Stimulated activated naive B cell treated with anti-CD40 and anti-IgM and Interleukin-4, amounts not matched to agents 10 μg/mL and 1 μg/mL and 100 μg/mL, for 72 hours (primary cell): ENCODE measurements at regions not wholly inside any gene's neighbourhood (a gene's known extent, or its start where the extent isn't known, plus 50 kb on each side); places are given as distances from the start of the nearest gene placed in this dataset.
A peak's percentile ranks its signal among the peaks of the same experiment; 100 is the strongest.

Experiments used
- ATAC-seq, 2 donors: fragments of 150-1000 bp; cut with Tn5 transposase; replicated peaks; 2 replicates each; pipeline ENCODE4 v1.10.0; 2021; ENCODE audit warnings: moderate library complexity in 1 of 2
- DNase-seq: peaks from one replicate; pipeline ENCODE4 v3.0.0; 2021
- H3K27ac Mint-ChIP-seq: one replicate; pipeline ENCODE4 v1.8.0; 2022; ENCODE audit warnings: mild to moderate bottlenecking, mixed read lengths
- H3K27me3 Mint-ChIP-seq, 2 donors: one replicate each; pipeline ENCODE4 v1.8.0; 2022; ENCODE audit warnings: mixed read lengths in 2 of 2
- H3K36me3 Mint-ChIP-seq, 2 donors: one replicate each; pipeline ENCODE4 v1.8.0; 2022; ENCODE audit warnings: mixed read lengths in 2 of 2, mild to moderate bottlenecking in 1 of 2
- H3K4me1 Mint-ChIP-seq, 2 donors: one replicate each; pipeline ENCODE4 v1.8.0; 2022; ENCODE audit warnings: mixed read lengths in 2 of 2, mild to moderate bottlenecking in 1 of 2
- H3K4me3 Mint-ChIP-seq, 2 donors: one replicate each; pipeline ENCODE4 v1.8.0; 2022; ENCODE audit warnings: mild to moderate bottlenecking in 2 of 2, mixed read lengths in 2 of 2, moderate library complexity in 1 of 2
- H3K9me3 Mint-ChIP-seq, 2 donors: one replicate each; pipeline ENCODE4 v1.8.0; 2022; ENCODE audit warnings: mixed read lengths in 2 of 2, mild to moderate bottlenecking in 1 of 2

- DNase-seq: no peak
- ATAC-seq: no peak
- Mint-ChIP-seq H3K27me3 (peaks cover 0 to 7% of the 10 kb centered on the region in 2 donors), H3K9me3 (no peaks in the 10 kb centered on the region), H3K27ac (no peak overlapping the region), H3K4me3 (no peak overlapping the region), H3K4me1 (no peaks in the 10 kb centered on the region), H3K36me3 (no peaks in the 10 kb centered on the region)
Measured at GRCh38 chr18:1571206-1571605, 666.5 kb downstream of the ADCYAP1 start.

- H3K27me3 Mint-ChIP-seq: peaks cover 0 to 7% of the 10 kb centered on the region in 2 donors
- H3K4me1 Mint-ChIP-seq: peaks cover 5 to 7% of the 10 kb centered on the region in 2 donors
- H3K4me3 Mint-ChIP-seq: no peak overlapping the region
- DNase-seq (no peak), ATAC-seq (no peak)
- H3K9me3 Mint-ChIP-seq: peaks cover 0 to 2% of the 10 kb centered on the region in 2 donors
- no peak overlapping the region for H3K27ac Mint-ChIP-seq
- H3K36me3 Mint-ChIP-seq: no peaks in the 10 kb centered on the region
Measured at GRCh38 chr18:1573732-1574131, 669.1 kb downstream of the ADCYAP1 start.

GRCh38 chr18:1575084-1575483 is 670.4 kb downstream of the ADCYAP1 start:
- Mint-ChIP-seq H3K4me3 (no peak overlapping the region), H3K4me1 (peaks cover 9 to 17% of the 10 kb centered on the region in 2 donors), H3K27ac (no peak overlapping the region), H3K36me3 (no peaks in the 10 kb centered on the region), H3K27me3 (peaks cover 0 to 7% of the 10 kb centered on the region in 2 donors), H3K9me3 (peaks cover 0 to 2% of the 10 kb centered on the region in 2 donors)
- DNase-seq (no peak), ATAC-seq (no peak)

GRCh38 chr18:1578505-1578904 is 673.8 kb downstream of the ADCYAP1 start:
- Mint-ChIP-seq H3K36me3 (no peaks in the 10 kb centered on the region), H3K27ac (no peak overlapping the region), H3K4me1 (peaks cover 9 to 17% of the 10 kb centered on the region in 2 donors), H3K9me3 (peaks cover 0 to 2% of the 10 kb centered on the region in 2 donors), H3K27me3 (peaks cover 0 to 7% of the 10 kb centered on the region in 2 donors), H3K4me3 (no peak overlapping the region)
- peak; percentile 39 to 62 for ATAC-seq
- DNase-seq: no peak

GRCh38 chr18:1581581-1581980 is 676.9 kb downstream of the ADCYAP1 start:
- Mint-ChIP-seq H3K4me3 (no peak overlapping the region), H3K27me3 (peaks cover 0 to 16% of the 10 kb centered on the region in 2 donors), H3K36me3 (no peaks in the 10 kb centered on the region), H3K27ac (no peak overlapping the region), H3K9me3 (peaks cover 0 to 2% of the 10 kb centered on the region in 2 donors), H3K4me1 (peaks cover 11 to 17% of the 10 kb centered on the region in 2 donors)
- DNase-seq (no peak), ATAC-seq (no peak)

- H3K27me3 Mint-ChIP-seq: peaks cover 0 to 16% of the 10 kb centered on the region in 2 donors
- no peak for DNase-seq
- H3K36me3 Mint-ChIP-seq: no peaks in the 10 kb centered on the region
- peak; percentile 67 to 70 for ATAC-seq
- H3K9me3 Mint-ChIP-seq: no peaks in the 10 kb centered on the region
- H3K27ac Mint-ChIP-seq: no peak overlapping the region
- no peak overlapping the region for H3K4me3 Mint-ChIP-seq
- peaks cover 0 to 2% of the 10 kb centered on the region in 2 donors for H3K4me1 Mint-ChIP-seq
Measured at GRCh38 chr18:1585881-1586488, 681.3 kb downstream of the ADCYAP1 start.

- DNase-seq: no peak
- Mint-ChIP-seq H3K27me3 (no peaks in the 10 kb centered on the region), H3K27ac (no peak overlapping the region), H3K4me3 (no peak overlapping the region), H3K9me3 (no peaks in the 10 kb centered on the region), H3K36me3 (no peaks in the 10 kb centered on the region), H3K4me1 (no peaks in the 10 kb centered on the region)
- ATAC-seq: no peak
Measured at GRCh38 chr18:1593091-1593490, 688.4 kb downstream of the ADCYAP1 start.

GRCh38 chr18:1595195-1595594 is 690.5 kb downstream of the ADCYAP1 start:
- Mint-ChIP-seq H3K36me3 (no peaks in the 10 kb centered on the region), H3K9me3 (no peaks in the 10 kb centered on the region), H3K27ac (no peak overlapping the region), H3K27me3 (no peaks in the 10 kb centered on the region), H3K4me1 (no peaks in the 10 kb centered on the region), H3K4me3 (no peak overlapping the region)
- ATAC-seq (no peak), DNase-seq (no peak)

- H3K36me3 Mint-ChIP-seq: no peaks in the 10 kb centered on the region
- peaks cover 0 to 4% of the 10 kb centered on the region in 2 donors for H3K27me3 Mint-ChIP-seq
- H3K4me1 Mint-ChIP-seq: no peaks in the 10 kb centered on the region
- H3K9me3 Mint-ChIP-seq: no peaks in the 10 kb centered on the region
- no peak overlapping the region for H3K27ac Mint-ChIP-seq
- H3K4me3 Mint-ChIP-seq: no peak overlapping the region
- ATAC-seq (no peak), DNase-seq (no peak)
Measured at GRCh38 chr18:1599196-1599595, 694.5 kb downstream of the ADCYAP1 start.

GRCh38 chr18:1604751-1605150 is 700.1 kb downstream of the ADCYAP1 start:
- H3K9me3 Mint-ChIP-seq: no peaks in the 10 kb centered on the region
- no peaks in the 10 kb centered on the region for H3K36me3 Mint-ChIP-seq
- H3K27ac Mint-ChIP-seq: no peak overlapping the region
- ATAC-seq (no peak), DNase-seq (no peak)
- no peak overlapping the region for H3K4me3 Mint-ChIP-seq
- H3K27me3 Mint-ChIP-seq: peaks cover 0 to 6% of the 10 kb centered on the region in 2 donors
- no peaks in the 10 kb centered on the region for H3K4me1 Mint-ChIP-seq

GRCh38 chr18:1618364-1618763 is 713.7 kb downstream of the ADCYAP1 start:
- no peak overlapping the region for H3K27ac Mint-ChIP-seq
- no peak overlapping the region for H3K4me3 Mint-ChIP-seq
- no peaks in the 10 kb centered on the region for H3K27me3 Mint-ChIP-seq
- H3K36me3 Mint-ChIP-seq: no peaks in the 10 kb centered on the region
- no peaks in the 10 kb centered on the region for H3K9me3 Mint-ChIP-seq
- no peaks in the 10 kb centered on the region for H3K4me1 Mint-ChIP-seq
- ATAC-seq: no peak
- DNase-seq: no peak

GRCh38 chr18:1619507-1619906 is 714.8 kb downstream of the ADCYAP1 start:
- Mint-ChIP-seq H3K4me1 (no peaks in the 10 kb centered on the region), H3K36me3 (no peaks in the 10 kb centered on the region), H3K27me3 (no peaks in the 10 kb centered on the region), H3K4me3 (no peak overlapping the region), H3K27ac (no peak overlapping the region), H3K9me3 (no peaks in the 10 kb centered on the region)
- ATAC-seq (no peak), DNase-seq (no peak)

GRCh38 chr18:1624612-1625011 is 719.9 kb downstream of the ADCYAP1 start:
- no peak overlapping the region for H3K4me3 Mint-ChIP-seq

GRCh38 chr18:1627494-1627893 is 722.8 kb downstream of the ADCYAP1 start:
- H3K36me3 Mint-ChIP-seq: no peaks in the 10 kb centered on the region
- no peak overlapping the region for H3K4me3 Mint-ChIP-seq
- no peaks in the 10 kb centered on the region for H3K4me1 Mint-ChIP-seq
- H3K27me3 Mint-ChIP-seq: no peaks in the 10 kb centered on the region
- H3K9me3 Mint-ChIP-seq: peaks cover 0 to 3% of the 10 kb centered on the region in 2 donors
- H3K27ac Mint-ChIP-seq: no peak overlapping the region
- DNase-seq: no peak
- ATAC-seq: no peak

More at GRCh38 chr18:1624612-1625011, 719.9 kb downstream of the ADCYAP1 start:
- Mint-ChIP-seq H3K36me3 (no peaks in the 10 kb centered on the region), H3K4me1 (no peaks in the 10 kb centered on the region), H3K27me3 (no peaks in the 10 kb centered on the region), H3K9me3 (no peaks in the 10 kb centered on the region), H3K27ac (no peak overlapping the region)
- DNase-seq (no peak), ATAC-seq (no peak)

- ATAC-seq (no peak), DNase-seq (no peak)
- Mint-ChIP-seq H3K27me3 (no peaks in the 10 kb centered on the region), H3K27ac (no peak overlapping the region), H3K4me1 (no peaks in the 10 kb centered on the region), H3K36me3 (no peaks in the 10 kb centered on the region), H3K9me3 (peaks cover 0 to 5% of the 10 kb centered on the region in 2 donors), H3K4me3 (no peak overlapping the region)
Measured at GRCh38 chr18:1648712-1649111, 744.0 kb downstream of the ADCYAP1 start.
